ENCODE measurements at regions not wholly inside any gene's neighbourhood (a gene's known extent, or its start where the extent isn't known, plus 50 kb on each side); places are given as distances from the start of the nearest gene placed in this dataset.
"Not testable (repeated sequence)": the region's sequence is repeated elsewhere in the genome, so short reads cannot be mapped to it uniquely, and the experiment has no call there.

GRCh38 chr3:71938081-71938480 is 153.1 kb upstream of the PROK2 start:
- H3K36me3 ChIP-seq (ENCODE audit: control insufficient read depth, insufficient read depth, low read length); H3K4me3 ChIP-seq (ENCODE audit: insufficient read depth, low read depth, low read length, poor library complexity, severe bottlenecking); H3K27me3 ChIP-seq (replicated peaks; ENCODE audit: control insufficient read depth, insufficient read depth, low read length, poor library complexity, severe bottlenecking); DNase-seq; H3K27ac ChIP-seq (ENCODE audit: insufficient read depth, low read length, poor library complexity, severe bottlenecking); H3K9me3 ChIP-seq (ENCODE audit: control insufficient read depth, low read length); H3K4me1 ChIP-seq (ENCODE audit: control insufficient read depth, insufficient read depth, low read length, poor library complexity, severe bottlenecking): not testable (repeated sequence)

GRCh38 chr3:71936681-71937080 is 151.7 kb upstream of the PROK2 start:
- no peaks in the 10 kb centered on the region for H3K36me3 ChIP-seq (ENCODE audit: control insufficient read depth, insufficient read depth, low read length)
- H3K9me3 ChIP-seq (ENCODE audit: control insufficient read depth, low read length) = no peaks in the 10 kb centered on the region
- DNase-seq = no peak
- no peaks in the 10 kb centered on the region for H3K4me1 ChIP-seq (ENCODE audit: control insufficient read depth, insufficient read depth, low read length, poor library complexity, severe bottlenecking)
- no peaks in the 10 kb centered on the region for H3K27me3 ChIP-seq (replicated peaks; ENCODE audit: control insufficient read depth, insufficient read depth, low read length, poor library complexity, severe bottlenecking)
- no peak overlapping the region for H3K27ac ChIP-seq (ENCODE audit: insufficient read depth, low read length, poor library complexity, severe bottlenecking)
- H3K4me3 ChIP-seq (ENCODE audit: insufficient read depth, low read depth, low read length, poor library complexity, severe bottlenecking) = no peak overlapping the region

- Histone ChIP-seq H3K9me3 (ENCODE audit: control insufficient read depth, low read length) (no peaks in the 10 kb centered on the region), H3K27me3 (replicated peaks; ENCODE audit: control insufficient read depth, insufficient read depth, low read length, poor library complexity, severe bottlenecking) (no peaks in the 10 kb centered on the region), H3K27ac (ENCODE audit: insufficient read depth, low read length, poor library complexity, severe bottlenecking) (no peak overlapping the region)
Observed at GRCh38 chr3:71934520-71935270, 149.7 kb upstream of the PROK2 start.

DNA sequence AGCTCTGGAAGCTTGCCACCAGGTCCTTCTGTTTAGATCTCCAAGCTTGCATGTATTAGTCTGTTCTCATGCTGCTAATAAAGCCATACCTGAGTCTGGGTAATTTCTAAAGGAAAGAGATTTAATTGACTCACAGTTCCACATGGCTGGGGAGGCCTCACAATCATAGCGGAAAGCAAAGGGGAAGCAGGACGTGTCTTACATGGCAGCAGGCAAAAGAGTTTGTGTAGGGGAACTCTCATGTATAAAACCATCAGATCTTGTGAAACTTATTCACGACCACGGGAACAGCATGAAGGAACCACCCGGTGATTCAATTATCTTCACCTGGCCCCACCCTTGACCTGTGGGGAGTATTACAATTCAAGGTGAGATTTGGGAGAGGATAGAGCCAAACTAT is 147.0 kb upstream of the PROK2 start:
- H3K9me3 ChIP-seq (ENCODE audit: control insufficient read depth, low read length) = no peaks in the 10 kb centered on the region
- no peak overlapping the region for H3K4me3 ChIP-seq (ENCODE audit: insufficient read depth, low read depth, low read length, poor library complexity, severe bottlenecking)
- H3K27ac ChIP-seq (ENCODE audit: insufficient read depth, low read length, poor library complexity, severe bottlenecking) = no peak overlapping the region
- H3K4me1 ChIP-seq (ENCODE audit: control insufficient read depth, insufficient read depth, low read length, poor library complexity, severe bottlenecking) = no peaks in the 10 kb centered on the region
- no peaks in the 10 kb centered on the region for H3K27me3 ChIP-seq (replicated peaks; ENCODE audit: control insufficient read depth, insufficient read depth, low read length, poor library complexity, severe bottlenecking)
- no peaks in the 10 kb centered on the region for H3K36me3 ChIP-seq (ENCODE audit: control insufficient read depth, insufficient read depth, low read length)
- DNase-seq = no peak

More at GRCh38 chr3:71934520-71935270, 149.7 kb upstream of the PROK2 start:
- Histone ChIP-seq H3K4me1 (ENCODE audit: control insufficient read depth, insufficient read depth, low read length, poor library complexity, severe bottlenecking) (no peaks in the 10 kb centered on the region), H3K4me3 (ENCODE audit: insufficient read depth, low read depth, low read length, poor library complexity, severe bottlenecking) (no peak overlapping the region), H3K36me3 (ENCODE audit: control insufficient read depth, insufficient read depth, low read length) (no peaks in the 10 kb centered on the region)
- DNase-seq = no peak

DNA sequence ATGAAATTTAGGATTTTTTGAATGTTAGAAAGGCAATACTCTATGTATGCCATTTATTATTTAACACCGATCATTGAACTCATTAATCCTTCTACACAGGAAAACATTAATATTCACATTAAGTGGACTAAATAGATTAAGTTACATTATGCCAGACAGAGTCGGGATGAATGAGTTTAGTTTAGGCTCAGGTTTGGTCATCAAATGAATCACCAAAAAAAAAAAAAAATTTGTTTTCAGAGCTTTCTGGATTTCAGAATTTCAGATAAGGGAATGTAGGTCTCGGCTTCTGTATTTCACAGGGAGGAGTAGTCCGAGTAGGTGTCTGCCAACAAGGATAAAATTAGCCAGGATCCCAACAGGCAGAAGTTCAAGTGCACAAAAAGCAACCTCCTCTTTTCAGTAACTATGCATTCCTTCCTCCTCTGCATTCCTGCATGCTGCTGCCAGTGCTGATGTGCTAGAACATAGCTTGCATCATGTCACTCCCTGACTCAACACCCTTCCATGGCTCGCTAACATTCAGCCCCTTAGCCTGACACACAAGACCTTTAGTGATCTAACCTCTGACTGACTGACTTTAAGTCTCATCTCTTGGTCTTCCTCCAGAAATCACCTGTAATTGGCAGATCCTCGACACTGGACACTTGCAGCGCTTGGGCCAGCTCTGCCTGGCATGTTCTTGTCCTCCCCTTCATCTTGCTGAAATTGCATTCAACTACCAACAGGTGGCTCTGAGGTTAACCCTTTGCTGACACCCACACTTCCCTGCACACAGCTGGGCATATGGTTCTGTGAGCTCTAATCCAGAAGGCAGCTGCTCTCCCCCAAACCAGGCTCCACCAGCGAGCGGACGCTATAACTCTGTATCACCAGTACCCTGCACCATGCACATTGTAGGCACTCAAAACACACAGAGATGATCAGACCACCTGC is 145.4 kb upstream of the PROK2 start:
- H3K36me3 ChIP-seq (ENCODE audit: control insufficient read depth, insufficient read depth, low read length) = no peaks in the 10 kb centered on the region
- H3K27ac ChIP-seq (ENCODE audit: insufficient read depth, low read length, poor library complexity, severe bottlenecking) = no peak overlapping the region
- DNase-seq = no peak

GRCh38 chr3:71928212-71928611 is 143.3 kb upstream of the PROK2 start:
- no peak overlapping the region for H3K27ac ChIP-seq (ENCODE audit: insufficient read depth, low read length, poor library complexity, severe bottlenecking)
- DNase-seq = no peak
- no peaks in the 10 kb centered on the region for H3K4me1 ChIP-seq (ENCODE audit: control insufficient read depth, insufficient read depth, low read length, poor library complexity, severe bottlenecking)
- H3K27me3 ChIP-seq (replicated peaks; ENCODE audit: control insufficient read depth, insufficient read depth, low read length, poor library complexity, severe bottlenecking) = no peaks in the 10 kb centered on the region
- H3K36me3 ChIP-seq (ENCODE audit: control insufficient read depth, insufficient read depth, low read length) = no peaks in the 10 kb centered on the region
- no peaks in the 10 kb centered on the region for H3K9me3 ChIP-seq (ENCODE audit: control insufficient read depth, low read length)
- no peak overlapping the region for H3K4me3 ChIP-seq (ENCODE audit: insufficient read depth, low read depth, low read length, poor library complexity, severe bottlenecking)

More for the DNA sequence above, 145.4 kb upstream of the PROK2 start:
- Histone ChIP-seq H3K27me3 (replicated peaks; ENCODE audit: control insufficient read depth, insufficient read depth, low read length, poor library complexity, severe bottlenecking) (no peaks in the 10 kb centered on the region), H3K9me3 (ENCODE audit: control insufficient read depth, low read length) (no peaks in the 10 kb centered on the region), H3K4me1 (ENCODE audit: control insufficient read depth, insufficient read depth, low read length, poor library complexity, severe bottlenecking) (no peaks in the 10 kb centered on the region), H3K4me3 (ENCODE audit: insufficient read depth, low read depth, low read length, poor library complexity, severe bottlenecking) (no peak overlapping the region)

DNA sequence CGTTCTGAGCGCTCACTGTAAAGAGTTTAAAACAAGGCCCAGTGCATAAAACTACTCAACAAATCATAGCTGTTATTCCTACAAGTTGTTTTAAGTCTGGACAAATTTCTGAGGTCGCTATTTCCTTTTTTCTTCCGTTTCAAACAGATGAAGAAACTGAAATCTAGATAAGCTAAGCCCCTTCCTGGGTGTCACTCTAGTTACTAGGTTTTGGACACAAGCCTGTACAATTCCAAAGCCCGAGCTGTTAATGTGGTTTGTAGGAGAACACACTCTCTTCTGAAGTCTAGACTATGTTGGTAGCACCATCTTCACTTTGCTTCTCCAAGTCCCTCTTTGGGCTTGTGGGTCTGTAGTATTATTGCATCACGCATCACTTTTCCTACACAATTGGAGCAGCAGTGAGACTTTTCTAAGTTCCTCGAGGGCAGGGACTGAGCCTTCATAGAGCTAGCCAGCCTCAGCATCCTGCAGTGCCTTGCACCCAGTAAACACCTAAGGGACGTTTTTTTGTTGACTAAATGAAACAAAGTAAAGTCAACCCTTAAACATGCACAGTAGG is 142.6 kb upstream of the PROK2 start:
- H3K36me3 ChIP-seq (ENCODE audit: control insufficient read depth, insufficient read depth, low read length) = no peaks in the 10 kb centered on the region
- H3K4me1 ChIP-seq (ENCODE audit: control insufficient read depth, insufficient read depth, low read length, poor library complexity, severe bottlenecking) = no peaks in the 10 kb centered on the region
- no peak for DNase-seq
- H3K4me3 ChIP-seq (ENCODE audit: insufficient read depth, low read depth, low read length, poor library complexity, severe bottlenecking) = no peak overlapping the region
- no peaks in the 10 kb centered on the region for H3K27me3 ChIP-seq (replicated peaks; ENCODE audit: control insufficient read depth, insufficient read depth, low read length, poor library complexity, severe bottlenecking)
- H3K9me3 ChIP-seq (ENCODE audit: control insufficient read depth, low read length) = no peaks in the 10 kb centered on the region
- H3K27ac ChIP-seq (ENCODE audit: insufficient read depth, low read length, poor library complexity, severe bottlenecking) = no peak overlapping the region

DNA sequence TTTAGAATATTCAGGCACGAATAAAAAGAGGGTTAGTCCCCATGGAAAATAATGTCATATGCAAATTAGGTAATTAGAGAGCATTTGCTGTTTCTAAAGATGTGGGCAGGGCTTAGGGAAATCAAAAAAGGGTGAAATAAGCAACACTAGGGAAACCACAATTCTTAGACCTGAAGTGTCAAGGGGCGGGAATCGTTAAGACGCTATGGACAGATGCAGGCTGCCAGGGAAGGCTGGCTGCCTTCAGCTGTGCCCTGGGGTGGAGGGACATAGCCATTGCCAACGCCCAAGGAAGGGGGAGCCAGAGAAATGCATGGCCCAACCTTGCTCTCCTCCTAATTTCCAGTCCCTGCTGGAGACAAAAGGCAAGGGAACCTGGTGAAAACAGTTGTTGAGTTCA is 141.7 kb upstream of the PROK2 start:
- no peaks in the 10 kb centered on the region for H3K27me3 ChIP-seq (replicated peaks; ENCODE audit: control insufficient read depth, insufficient read depth, low read length, poor library complexity, severe bottlenecking)

GRCh38 chr3:71926262-71926600 is 141.3 kb upstream of the PROK2 start:
- Histone ChIP-seq H3K27me3 (replicated peaks; ENCODE audit: control insufficient read depth, insufficient read depth, low read length, poor library complexity, severe bottlenecking) (no peaks in the 10 kb centered on the region), H3K9me3 (ENCODE audit: control insufficient read depth, low read length) (no peaks in the 10 kb centered on the region), H3K27ac (ENCODE audit: insufficient read depth, low read length, poor library complexity, severe bottlenecking) (no peak overlapping the region), H3K36me3 (ENCODE audit: control insufficient read depth, insufficient read depth, low read length) (no peaks in the 10 kb centered on the region), H3K4me1 (ENCODE audit: control insufficient read depth, insufficient read depth, low read length, poor library complexity, severe bottlenecking) (no peaks in the 10 kb centered on the region), H3K4me3 (ENCODE audit: insufficient read depth, low read depth, low read length, poor library complexity, severe bottlenecking) (no peak overlapping the region)
- no peak for DNase-seq

More for the DNA sequence above, 141.7 kb upstream of the PROK2 start:
- Histone ChIP-seq H3K4me1 (ENCODE audit: control insufficient read depth, insufficient read depth, low read length, poor library complexity, severe bottlenecking) (no peaks in the 10 kb centered on the region), H3K27ac (ENCODE audit: insufficient read depth, low read length, poor library complexity, severe bottlenecking) (no peak overlapping the region), H3K9me3 (ENCODE audit: control insufficient read depth, low read length) (no peaks in the 10 kb centered on the region), H3K4me3 (ENCODE audit: insufficient read depth, low read depth, low read length, poor library complexity, severe bottlenecking) (no peak overlapping the region), H3K36me3 (ENCODE audit: control insufficient read depth, insufficient read depth, low read length) (no peaks in the 10 kb centered on the region)
- no peak for DNase-seq
